HG03521 (cell line): ENCODE measurements at regions not wholly inside any gene's neighbourhood (a gene's known extent, or its start where the extent isn't known, plus 50 kb on each side); places are given as distances from the start of the nearest gene placed in this dataset.
"Not testable (repeated sequence)": the region's sequence is repeated elsewhere in the genome, so short reads cannot be mapped to it uniquely, and the experiment has no call there.

ENCODE experiments used
- ATAC-seq: cut with Tn5 transposase; IDR thresholded peaks from one replicate; pipeline ENCODE4 v1.9.1; 2021; ENCODE audit warnings: mild to moderate bottlenecking, moderate library complexity; ENCODE audit not compliant: unreplicated experiment

DNA sequence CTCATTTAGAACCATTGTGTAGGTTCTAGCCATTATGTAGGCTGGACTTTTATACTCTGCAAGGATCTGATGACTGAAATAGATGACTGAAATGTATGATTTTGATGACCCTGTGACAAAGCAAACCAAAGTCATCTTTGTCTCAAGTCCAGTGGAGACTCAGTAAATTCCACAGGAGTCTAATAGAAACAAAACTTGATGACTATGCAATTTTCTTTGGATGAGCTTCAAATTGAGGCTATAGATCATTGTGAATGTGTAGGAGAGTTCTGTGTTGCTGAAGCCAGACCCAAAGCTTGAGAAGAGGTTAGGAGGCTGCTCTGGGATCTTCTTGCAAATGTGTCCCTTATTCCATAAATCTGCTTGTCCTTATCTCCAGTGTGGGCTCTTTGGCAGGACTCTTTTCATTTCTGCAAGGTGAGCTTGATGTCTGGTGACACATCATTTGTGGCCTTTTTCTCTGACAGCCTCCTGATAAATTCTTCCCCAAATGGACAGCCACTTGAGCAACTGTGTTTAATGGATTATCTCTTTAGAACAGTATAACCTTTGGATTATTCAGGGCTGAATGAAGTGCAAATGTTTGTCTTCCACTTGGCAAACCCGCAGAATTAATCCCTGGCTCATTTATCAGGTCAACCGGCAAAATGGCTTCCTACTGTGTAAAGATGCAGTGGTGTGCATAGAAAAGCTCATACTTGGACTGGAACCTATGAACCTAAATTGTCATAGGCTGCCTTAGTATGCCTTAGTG, 235.1 kb upstream of the ANKH start:
- no peak for ATAC-seq

DNA sequence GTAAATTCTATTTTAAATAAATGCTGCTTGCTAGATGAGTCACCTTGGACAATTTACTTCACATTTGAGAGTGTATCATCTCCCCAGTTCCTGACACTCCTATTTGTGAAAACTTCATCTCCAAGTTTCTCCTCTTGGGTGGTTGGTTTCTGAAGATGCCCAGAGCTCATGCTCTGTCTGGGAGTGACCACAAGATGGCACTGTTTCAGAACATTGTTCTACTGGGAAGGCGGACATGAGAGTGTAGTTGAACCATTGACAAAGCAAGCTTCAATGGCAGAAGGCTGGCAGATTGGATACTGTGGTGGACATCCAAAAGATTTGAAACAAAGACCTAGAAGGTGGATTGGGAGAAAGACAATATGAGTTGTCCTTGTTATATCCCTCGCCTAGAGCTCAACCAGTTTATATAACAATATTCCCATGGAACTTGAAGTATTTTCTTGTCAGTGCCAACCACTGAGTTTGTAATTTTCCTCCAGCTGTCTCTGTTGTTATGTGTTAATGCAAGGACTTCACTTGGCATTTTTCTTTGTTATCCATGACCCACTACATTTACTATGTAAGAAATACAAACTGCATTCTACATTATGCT, 234.3 kb upstream of the ANKH start:
- ATAC-seq, result peak; percentile 72

- ATAC-seq, result no peak
These were observed 232.3 kb upstream of the ANKH start for GRCh38 chr5:15103864-15104263.

GRCh38 chr5:15103130-15103529, 231.6 kb upstream of the ANKH start:
- no peak for ATAC-seq

DNA sequence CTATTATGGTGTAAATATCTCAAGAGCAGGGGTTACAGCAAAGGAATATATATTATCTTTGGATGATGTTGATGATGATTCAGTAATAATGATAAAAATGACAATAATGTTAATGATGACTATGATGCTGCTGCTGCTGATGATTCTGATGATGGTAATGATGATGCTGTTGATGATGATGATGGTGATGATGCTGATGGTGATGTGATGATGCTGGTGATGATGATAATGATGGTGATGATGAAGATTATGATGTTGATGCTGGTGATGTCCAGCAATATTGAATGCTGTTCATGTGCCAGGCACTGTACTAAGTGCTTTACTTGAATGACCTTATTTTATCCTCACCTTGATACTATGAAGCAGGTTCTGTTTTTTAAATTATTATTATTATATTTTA, 226.0 kb upstream of the ANKH start:
- no peak for ATAC-seq

- ATAC-seq, result not testable (repeated sequence)
These were observed 225.1 kb upstream of the ANKH start for GRCh38 chr5:15096686-15097085.

DNA sequence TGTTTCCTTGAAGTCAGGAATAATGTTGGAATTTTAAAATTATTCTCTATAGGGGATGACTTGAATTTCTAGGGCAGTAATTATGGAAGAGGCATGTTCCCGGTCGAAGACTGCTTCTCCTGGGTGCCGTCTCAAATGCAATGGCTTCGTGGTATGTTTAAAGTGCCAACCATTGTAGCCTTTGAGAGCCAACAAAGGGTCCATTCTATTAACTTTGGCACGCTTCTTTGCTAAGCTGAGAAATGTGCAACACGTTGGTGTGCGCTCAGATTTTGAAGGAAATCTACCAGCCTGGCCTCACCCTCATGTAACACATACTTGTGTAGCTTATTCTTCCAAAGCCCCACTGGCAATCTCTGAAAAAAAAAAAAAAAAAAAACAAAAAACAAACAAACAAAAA, 221.2 kb upstream of the ANKH start:
- no peak for ATAC-seq

DNA sequence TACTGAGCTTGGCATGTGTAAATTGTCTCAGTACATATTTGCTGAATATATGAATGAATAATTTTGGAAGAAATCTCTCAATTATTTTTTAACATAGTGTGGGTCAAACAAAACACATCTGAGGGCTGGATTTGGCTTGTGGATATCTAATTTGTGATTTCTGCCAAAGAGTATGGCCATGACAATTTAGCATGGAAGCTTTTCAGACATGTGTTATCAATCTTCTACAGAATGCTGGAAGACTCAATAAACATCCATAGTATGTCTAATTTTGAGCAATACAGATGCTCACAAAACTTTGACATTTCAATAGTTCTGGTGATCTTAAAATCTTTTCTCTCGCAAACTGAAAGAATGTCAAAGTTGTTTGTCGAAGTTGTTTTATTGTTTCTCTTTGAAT, 214.1 kb upstream of the ANKH start:
- no peak for ATAC-seq

DNA sequence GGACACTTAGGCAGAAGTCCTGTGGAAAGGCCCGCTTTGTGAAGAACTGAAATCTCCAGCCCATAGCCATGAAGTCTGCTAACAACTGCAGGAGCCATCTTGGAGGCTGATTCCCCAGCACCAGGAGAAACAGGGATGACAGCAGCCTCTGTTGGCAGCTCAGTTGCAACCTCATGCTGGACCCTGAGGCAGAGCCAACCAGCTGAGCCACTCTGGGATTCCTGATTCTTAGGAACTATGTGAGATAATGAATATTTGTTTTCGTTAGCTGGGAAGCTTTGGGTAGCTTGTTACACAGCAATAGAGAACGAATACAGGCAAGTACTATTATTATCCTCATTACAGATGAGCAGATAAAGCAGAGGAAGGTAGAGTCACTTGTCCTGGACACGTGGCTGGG, 210.5 kb upstream of the ANKH start:
- ATAC-seq, result no peak

GRCh38 chr5:15080219-15080618, 208.6 kb upstream of the ANKH start:
- no peak for ATAC-seq

DNA sequence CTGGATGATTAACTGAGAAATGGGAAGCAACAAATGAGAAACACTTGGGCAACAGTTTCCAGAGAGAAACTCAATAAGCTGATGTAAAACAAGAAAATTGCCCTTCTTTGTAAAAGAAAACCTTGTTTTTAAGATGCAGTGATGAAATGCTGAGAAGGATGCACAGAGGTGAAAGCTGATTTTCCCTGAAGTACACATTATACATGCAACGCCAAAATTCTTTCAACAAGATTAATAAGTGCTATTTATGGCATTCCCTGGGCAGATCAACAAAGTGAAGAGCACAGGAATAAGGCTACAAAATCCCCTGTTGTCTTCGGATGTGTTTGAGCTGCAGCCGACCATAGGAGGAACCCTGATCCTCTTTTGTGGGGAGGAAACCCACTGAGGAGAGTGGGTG, 208.0 kb upstream of the ANKH start:
- no peak for ATAC-seq

GRCh38 chr5:15074651-15075050, 203.1 kb upstream of the ANKH start:
- no peak for ATAC-seq

DNA sequence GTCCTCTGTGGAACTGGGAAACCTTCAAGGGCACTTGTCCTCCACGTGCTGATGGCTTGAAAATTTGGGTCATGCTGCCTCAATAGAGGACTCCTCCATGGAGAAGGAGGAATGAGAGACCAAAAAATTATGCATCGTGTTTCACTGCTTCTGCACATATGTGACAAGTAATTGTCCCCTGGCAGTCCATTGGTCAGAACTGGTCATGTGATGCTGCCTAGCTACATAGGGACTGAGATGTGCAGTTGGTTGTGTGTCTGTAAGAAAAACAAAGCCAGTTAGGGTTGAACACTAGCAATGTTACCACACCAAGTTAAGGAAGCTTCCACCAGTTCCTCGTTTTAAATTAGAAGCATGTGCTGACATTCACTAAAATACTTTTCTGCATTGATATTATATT, 201.9 kb upstream of the ANKH start:
- ATAC-seq, result no peak

DNA sequence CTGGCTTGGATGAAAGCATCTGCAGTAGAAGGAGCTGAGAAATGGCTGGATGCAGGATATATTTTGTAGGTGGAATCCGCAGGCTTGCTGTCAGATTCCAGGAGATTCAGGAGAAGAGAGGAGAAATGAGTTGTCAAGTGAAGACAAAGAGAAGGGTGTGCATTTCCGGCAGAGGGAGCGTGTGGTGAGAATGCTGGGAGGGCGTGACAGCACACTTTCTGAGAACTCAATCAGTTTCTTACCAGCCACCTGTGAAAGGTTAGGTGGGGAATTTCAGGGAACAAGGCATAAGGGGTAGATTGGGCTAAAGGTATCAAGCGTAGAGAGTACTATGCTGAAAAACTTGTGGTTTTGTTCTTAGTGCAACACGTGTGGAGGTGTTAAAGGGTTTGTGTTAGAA, 199.3 kb upstream of the ANKH start:
- no peak for ATAC-seq

GRCh38 chr5:15069407-15069905, 197.9 kb upstream of the ANKH start:
- ATAC-seq, result no peak

DNA sequence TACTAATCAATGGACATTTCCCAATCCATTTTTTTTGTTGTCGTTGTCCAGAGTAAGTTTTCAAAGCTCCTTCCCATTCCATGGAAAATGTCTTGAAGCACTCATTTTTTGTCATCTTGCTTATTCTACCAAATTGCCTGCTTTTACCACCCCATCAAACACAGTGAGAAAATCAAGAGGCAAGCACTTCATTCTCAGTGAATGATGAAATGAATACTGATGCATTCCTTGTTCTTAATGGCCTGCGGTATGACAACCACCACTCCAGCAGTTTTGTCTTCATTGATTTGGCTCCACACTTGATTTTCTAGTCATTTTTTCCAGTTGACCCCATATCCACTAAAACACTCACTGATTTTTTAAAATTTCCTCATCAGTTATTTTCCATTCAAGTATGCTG, 193.5 kb upstream of the ANKH start:
- no peak for ATAC-seq

GRCh38 chr5:15064396-15064795, 192.8 kb upstream of the ANKH start:
- no peak for ATAC-seq

DNA sequence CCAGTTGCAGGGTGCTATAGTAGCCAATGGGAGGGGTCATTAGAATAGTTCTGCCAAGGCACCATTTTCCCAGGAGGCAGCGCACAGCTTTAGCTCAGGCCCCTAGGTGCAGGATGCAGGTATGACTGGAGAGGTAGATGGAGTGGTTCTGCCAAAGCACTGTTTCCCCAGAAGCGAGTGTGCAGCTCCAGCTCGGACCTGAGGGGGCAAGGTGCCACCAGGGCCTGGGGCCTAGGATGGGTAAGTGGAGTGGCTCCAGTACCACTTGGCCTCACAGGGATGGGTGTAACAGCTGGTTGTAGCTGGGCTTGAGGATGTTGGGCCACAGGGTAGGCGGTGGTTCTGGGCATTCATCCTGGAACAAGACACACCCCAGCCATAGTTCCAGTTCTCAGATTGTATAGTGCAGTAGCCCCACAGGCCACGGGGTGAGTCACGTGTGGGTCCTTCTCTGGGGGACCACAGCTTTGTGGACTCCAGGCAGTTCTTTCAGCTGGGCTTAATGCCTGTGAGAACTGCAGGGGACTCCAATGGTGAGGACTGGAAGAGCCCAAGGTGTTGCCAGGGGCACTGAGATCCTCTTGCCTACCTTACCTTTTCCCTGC, 185.5 kb upstream of the ANKH start:
- no peak for ATAC-seq

- no peak for ATAC-seq
These were observed 172.9 kb upstream of the ANKH start for GRCh38 chr5:15044521-15044920.

DNA sequence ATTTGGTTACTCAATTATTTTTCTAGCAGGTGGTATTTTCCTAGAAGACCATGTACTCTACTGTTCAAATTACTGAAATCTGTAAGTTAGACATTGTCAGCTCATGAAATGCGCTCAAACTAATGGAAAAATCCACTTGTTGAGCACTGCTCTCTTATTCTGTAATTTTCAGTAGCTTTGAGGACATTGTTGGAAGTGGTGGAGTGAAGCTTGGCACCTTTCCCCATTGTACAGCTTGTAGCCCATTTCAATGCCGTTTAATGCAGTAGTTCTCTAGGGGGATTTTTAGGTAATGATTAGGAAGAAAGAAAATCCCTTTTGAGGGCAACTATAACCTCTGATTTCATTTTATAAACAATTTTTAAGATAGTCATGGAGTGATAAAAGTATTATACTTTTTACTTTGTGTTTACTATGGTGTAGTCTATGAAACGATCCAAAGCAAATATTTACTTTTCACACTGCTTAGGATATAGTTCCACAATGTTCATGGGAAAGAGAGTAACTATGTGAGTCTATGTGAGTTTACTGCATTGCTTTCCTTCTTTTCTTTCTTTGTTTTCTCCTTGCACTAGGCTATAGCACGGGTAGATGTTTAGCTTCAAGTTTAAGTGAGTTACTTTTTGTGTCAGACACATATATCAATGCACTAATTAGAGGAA, 165.8 kb upstream of the ANKH start:
- ATAC-seq, result no peak

DNA sequence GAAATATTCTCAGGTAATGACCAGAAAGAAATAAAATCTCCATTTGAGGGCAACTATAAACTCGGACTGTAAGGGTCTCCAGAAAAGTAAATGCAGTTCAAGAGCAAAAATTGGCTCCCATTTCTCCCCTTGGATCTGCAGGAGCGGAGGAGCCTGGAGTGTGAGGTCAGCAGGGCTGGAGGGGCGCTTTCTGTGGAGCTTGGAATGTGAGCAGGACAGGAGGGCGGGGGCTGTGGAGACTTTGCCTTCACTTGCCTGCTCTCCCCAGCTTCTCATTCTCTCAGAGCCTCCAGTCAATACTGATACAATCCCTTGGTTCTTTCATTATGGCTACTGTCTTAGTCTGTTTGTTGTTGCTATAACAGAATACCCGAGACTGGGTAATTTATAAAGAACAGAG, 162.8 kb upstream of the ANKH start:
- no peak for ATAC-seq

GRCh38 chr5:15031180-15031579, 159.6 kb upstream of the ANKH start:
- no peak for ATAC-seq
